WTC11 (cell line): ENCODE measurements at regions not wholly inside any gene's neighbourhood (a gene's known extent, or its start where the extent isn't known, plus 50 kb on each side); places are given as distances from the start of the nearest gene placed in this dataset.

Experiments used
- ATAC-seq: fragments of 200-7000 bp; cut with Tn5 transposase; 2 replicates; pipeline ENCODE4 v1.10.0; 2021; ENCODE audit warnings: mild to moderate bottlenecking, moderate library complexity
- CTCF ChIA-PET: fragments of 300-600 bp; sonication (Branson Sonifier 250); formaldehyde crosslinking; loops from one replicate; lab custom pipeline; 2021; ENCODE audit warnings: antibody characterized with exemption; lab: Charles Lee
- POLR2A ChIA-PET: fragments of 350-600 bp; sonication (Branson Sonifier 250); formaldehyde crosslinking; loops from one replicate; lab custom pipeline; 2021; ENCODE audit warnings: antibody characterized with exemption; lab: Charles Lee
- DNase-seq: peaks from one replicate; pipeline ENCODE4 v3.0.0; 2021; ENCODE audit warnings: low spot score
- H3K27ac Mint-ChIP-seq: 2 replicates; pipeline ENCODE4 v1.8.0; 2021; ENCODE audit warnings: mixed read lengths
- H3K27me3 Mint-ChIP-seq: 2 replicates; pipeline ENCODE4 v1.8.0; 2021; ENCODE audit warnings: low read depth, mild to moderate bottlenecking, moderate library complexity, mixed read lengths
- H3K36me3 Mint-ChIP-seq: 2 replicates; pipeline ENCODE4 v1.8.0; 2021; ENCODE audit warnings: mixed read lengths
- H3K4me1 Mint-ChIP-seq: 2 replicates; pipeline ENCODE4 v1.8.0; 2022; ENCODE audit warnings: mixed read lengths
- H3K4me3 Mint-ChIP-seq: 2 replicates; pipeline ENCODE4 v1.8.0; 2021; ENCODE audit warnings: mild to moderate bottlenecking, moderate library complexity, mixed read lengths
- H3K9me3 Mint-ChIP-seq: 2 replicates; pipeline ENCODE4 v1.8.0; 2021; ENCODE audit warnings: mixed read lengths
- AFF4 ChIP-seq: sonication (generic); formaldehyde crosslinking; IDR thresholded peaks from 2 replicates; pipeline ENCODE4 v1.8.1; 2023; ENCODE audit warnings: mild to moderate bottlenecking, missing genetic modification reagents, borderline replicate concordance
- CREM ChIP-seq: sonication (generic); formaldehyde crosslinking; IDR thresholded peaks from 2 replicates; pipeline ENCODE4 v1.8.1; 2022; ENCODE audit warnings: mild to moderate bottlenecking, missing genetic modification reagents, moderate library complexity
- FOXK1 ChIP-seq: sonication (generic); formaldehyde crosslinking; IDR thresholded peaks from 2 replicates; pipeline ENCODE4 v1.8.0; 2022; ENCODE audit warnings: mild to moderate bottlenecking, moderate library complexity, missing genetic modification reagents
- IRF1 ChIP-seq: sonication (generic); formaldehyde crosslinking; IDR thresholded peaks from 2 replicates; pipeline ENCODE4 v1.8.0; 2023; ENCODE audit warnings: missing genetic modification reagents
- MAX ChIP-seq: sonication (generic); formaldehyde crosslinking; IDR thresholded peaks from 2 replicates; pipeline ENCODE4 v1.8.0; 2022; ENCODE audit warnings: mild to moderate bottlenecking, missing genetic modification reagents
- MXD4 ChIP-seq: fragments of 250-450 bp; sonication (Bioruptor Pico); IDR thresholded peaks from 2 replicates; pipeline ENCODE4 v1.8.0; 2021; ENCODE audit warnings: mild to moderate bottlenecking, moderate library complexity, borderline replicate concordance
- NR1H2 ChIP-seq: sonication (generic); formaldehyde crosslinking; IDR thresholded peaks from 2 replicates; pipeline ENCODE4 v1.9.0; 2021; ENCODE audit warnings: mild to moderate bottlenecking, moderate library complexity, missing genetic modification reagents
- PRRX2 ChIP-seq: fragments of 250-450 bp; sonication (Bioruptor Pico); IDR thresholded peaks from 2 replicates; pipeline ENCODE4 v1.8.0; 2021; ENCODE audit warnings: mild to moderate bottlenecking
- SMAD4 ChIP-seq: sonication (generic); formaldehyde crosslinking; IDR thresholded peaks from 2 replicates; pipeline ENCODE4 v1.8.0; 2022; ENCODE audit warnings: mild to moderate bottlenecking, missing genetic modification reagents
- SOX15 ChIP-seq: fragments of 250-450 bp; sonication (Bioruptor Pico); IDR thresholded peaks from 2 replicates; pipeline ENCODE4 v1.9.0; 2021; ENCODE audit warnings: mild to moderate bottlenecking
- TEAD1 ChIP-seq: sonication (generic); formaldehyde crosslinking; IDR thresholded peaks from 2 replicates; pipeline ENCODE4 v1.8.0; 2022; ENCODE audit warnings: mild to moderate bottlenecking, missing genetic modification reagents
- ZBTB43 ChIP-seq: sonication (generic); formaldehyde crosslinking; IDR thresholded peaks from 2 replicates; pipeline ENCODE4 v1.8.1; 2023; ENCODE audit warnings: mild to moderate bottlenecking, missing genetic modification reagents
- ZNF263 ChIP-seq: sonication (generic); formaldehyde crosslinking; IDR thresholded peaks from 2 replicates; pipeline ENCODE4 v1.8.1; 2022; ENCODE audit warnings: low read depth, mild to moderate bottlenecking, moderate library complexity, missing genetic modification reagents
- ZNF281 ChIP-seq: sonication (generic); formaldehyde crosslinking; IDR thresholded peaks from 2 replicates; pipeline ENCODE4 v1.8.0; 2023; ENCODE audit warnings: mild to moderate bottlenecking, missing genetic modification reagents
- ZNF425 ChIP-seq: fragments of 250-450 bp; sonication (Bioruptor Pico); conservative IDR thresholded peaks from 2 replicates; pipeline ENCODE4 v1.9.0; 2021; ENCODE audit warnings: mild to moderate bottlenecking

GRCh38 chr1:208595236-208595635, 351.1 kb upstream of the PLXNA2 start (continued):
- no peak for TF ChIP-seq AFF4
- TF ChIP-seq MXD4 (CRISPR knock-in tag), result no peak
- TF ChIP-seq MAX, result no peak
- TF ChIP-seq SOX15 (CRISPR knock-in tag), result no peak
- TF ChIP-seq ZNF281 (CRISPR knock-in tag), result no peak

- ATAC-seq, result no peak
- no peaks in the 10 kb centered on the region for H3K36me3 Mint-ChIP-seq
- CTCF ChIA-PET, result no interaction called here
- no peak for DNase-seq
- H3K27me3 Mint-ChIP-seq, result no peaks in the 10 kb centered on the region
- H3K4me3 Mint-ChIP-seq, result no peak overlapping the region
- POLR2A ChIA-PET, result no interaction called here
- H3K27ac Mint-ChIP-seq, result no peak overlapping the region
- H3K4me1 Mint-ChIP-seq, result peaks cover 31% of the 10 kb centered on the region
- H3K9me3 Mint-ChIP-seq, result no peaks in the 10 kb centered on the region
- TF ChIP-seq ZNF263 (CRISPR knock-in tag) (no peak), CREM (CRISPR knock-in tag) (no peak), IRF1 (CRISPR knock-in tag) (no peak), NR1H2 (no peak), ZBTB43 (no peak), PRRX2 (no peak), TEAD1 (CRISPR knock-in tag) (no peak), FOXK1 (CRISPR knock-in tag) (no peak), ZNF425 (CRISPR knock-in tag) (no peak), SMAD4 (CRISPR knock-in tag) (no peak)
Observed at GRCh38 chr1:208595745-208596144, 351.6 kb upstream of the PLXNA2 start.
